Right lobe of liver (tissue), 6 donors: ENCODE measurements at regions not wholly inside any gene's neighbourhood (a gene's known extent, or its start where the extent isn't known, plus 50 kb on each side); places are given as distances from the start of the nearest gene placed in this dataset.
A peak's percentile ranks its signal among the peaks of the same experiment; 100 is the strongest.

Experiments
- ATAC-seq, 4 donors: fragments of 200-7000 bp; cut with Tn5 transposase; one replicate each; pipeline ENCODE4 v1.9.1; 2020; ENCODE audit warnings: mild to moderate bottlenecking in 4 of 4, moderate library complexity in 4 of 4
- DNase-seq, 3 donors: peaks; one replicate each; pipeline ENCODE4 v3.0.0-alpha.2; 2020
- H3K27ac ChIP-seq, 3 donors: fragments of 200-600 bp; one replicate each; pipeline ENCODE4 v1.8.0; 2022
- H3K27me3 ChIP-seq, 2 donors: fragments of 200-600 bp; one replicate each; pipeline ENCODE4 v1.8.0; 2022
- H3K36me3 ChIP-seq, 4 donors: fragments of 200-600 bp; sonication (generic) in 1 of 4; one replicate each; pipeline versions ENCODE4 v1.5.1 to v1.8.0; 2017 to 2022; ENCODE audit warnings: control low read depth in 1 of 4
- H3K4me1 ChIP-seq, 4 donors: fragments of 200-600 bp; sonication (generic) in 1 of 4; one replicate each; pipeline versions ENCODE4 v1.5.1 to v1.8.0; 2017 to 2022; ENCODE audit warnings: control low read depth in 1 of 4
- H3K4me3 ChIP-seq, 3 donors: fragments of 200-600 bp; one replicate each; pipeline ENCODE4 v1.8.0; 2022
- H3K9me3 ChIP-seq, 4 donors: fragments of 200-600 bp; sonication (generic) in 1 of 4; one replicate each; pipeline versions ENCODE4 v1.5.1 to v1.8.0; 2017 to 2022; ENCODE audit warnings: control low read depth in 1 of 4
- POLR2A ChIP-seq: fragments of 450-650 bp; IDR thresholded peaks from one replicate; pipeline ENCODE4 v1.6.1; 2017; ENCODE audit warnings: antibody characterized with exemption, mild to moderate bottlenecking
- WGBS: methylation state at CpG from one replicate; pipeline ENCODE4 v1.1.6; 2018; ENCODE audit warnings: low coverage, low lambda C conversion rate; ENCODE audit not compliant: insufficient coverage; ENCODE audit errors: missing lambda C conversion rate; 5-methylcytosine and 5-hydroxymethylcytosine counted together
- intact Hi-C, 2 donors: fragments of 100-400 bp; cut with DNase I; formaldehyde crosslinking; loops; one replicate each; pipeline versions ENCODE4 v1.11.2 to v1.14.1; 2022
- TF ChIP-seq, protein P1 (sequence below), 4 donors: fragments of 200-600 bp in 3 of 4; fragments of 450-650 bp in 1 of 4; IDR thresholded peaks; one replicate each; pipeline versions ENCODE4 v1.5.1 to v1.8.0; 2016 to 2022; ENCODE audit warnings: antibody characterized with exemption in 4 of 4, mild to moderate bottlenecking in 2 of 4
- donor health status: DM: no; HTN: yes; CAD: no.
- donor health status: DM: no; HTN: no; CAD: no.
- donor health status: DM: no; HTN: no; CAD: no.
- donor health status: DM: no; HTN: yes; CAD: no.
- donor health status: DM: no; HTN: yes; CAD: no.

DNA sequence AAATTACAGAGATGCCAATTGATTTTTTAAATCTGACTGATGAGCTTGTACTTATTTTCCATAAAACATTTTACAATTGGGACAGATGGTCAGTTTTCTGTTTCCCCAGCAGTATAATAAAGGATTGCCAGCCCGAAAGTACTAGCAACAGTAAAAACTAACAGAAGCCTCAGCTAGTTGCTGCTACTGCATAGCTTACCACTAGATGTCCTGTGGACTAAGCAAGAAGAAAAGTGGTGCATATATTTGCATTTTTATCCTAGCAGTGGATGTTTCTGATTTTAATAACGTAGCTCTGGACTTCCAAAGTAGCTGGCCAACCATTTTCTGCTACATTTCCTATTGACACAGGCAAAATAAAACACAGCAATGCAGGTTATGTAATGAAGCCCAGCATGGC lies 241.5 kb downstream of the BARHL2 start:
- Histone ChIP-seq H3K9me3 (no peaks in the 10 kb centered on the region), H3K27me3 (no peaks in the 10 kb centered on the region), H3K27ac (no peak overlapping the region), H3K4me3 (no peak overlapping the region), H3K4me1 (no peaks in the 10 kb centered on the region), H3K36me3 (no peaks in the 10 kb centered on the region)
- TF ChIP-seq, protein P1, sequence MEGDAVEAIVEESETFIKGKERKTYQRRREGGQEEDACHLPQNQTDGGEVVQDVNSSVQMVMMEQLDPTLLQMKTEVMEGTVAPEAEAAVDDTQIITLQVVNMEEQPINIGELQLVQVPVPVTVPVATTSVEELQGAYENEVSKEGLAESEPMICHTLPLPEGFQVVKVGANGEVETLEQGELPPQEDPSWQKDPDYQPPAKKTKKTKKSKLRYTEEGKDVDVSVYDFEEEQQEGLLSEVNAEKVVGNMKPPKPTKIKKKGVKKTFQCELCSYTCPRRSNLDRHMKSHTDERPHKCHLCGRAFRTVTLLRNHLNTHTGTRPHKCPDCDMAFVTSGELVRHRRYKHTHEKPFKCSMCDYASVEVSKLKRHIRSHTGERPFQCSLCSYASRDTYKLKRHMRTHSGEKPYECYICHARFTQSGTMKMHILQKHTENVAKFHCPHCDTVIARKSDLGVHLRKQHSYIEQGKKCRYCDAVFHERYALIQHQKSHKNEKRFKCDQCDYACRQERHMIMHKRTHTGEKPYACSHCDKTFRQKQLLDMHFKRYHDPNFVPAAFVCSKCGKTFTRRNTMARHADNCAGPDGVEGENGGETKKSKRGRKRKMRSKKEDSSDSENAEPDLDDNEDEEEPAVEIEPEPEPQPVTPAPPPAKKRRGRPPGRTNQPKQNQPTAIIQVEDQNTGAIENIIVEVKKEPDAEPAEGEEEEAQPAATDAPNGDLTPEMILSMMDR (IDR thresholded peaks at IDR 0.05): peak in 1 of 4 donors; percentile 11
- TF ChIP-seq POLR2A: no peak
- no peak for DNase-seq
- no peak for ATAC-seq
- intact Hi-C loops: no loop called here
- WGBS: 18% methylated on average over 2 of the region's 2 CpGs

GRCh38 chr1:90474731-90475130 lies 242.4 kb downstream of the BARHL2 start:
- TF ChIP-seq, protein P1 (IDR thresholded peaks at IDR 0.05): no peak
- TF ChIP-seq POLR2A: no peak
- Histone ChIP-seq H3K4me3 (no peak overlapping the region), H3K27me3 (no peaks in the 10 kb centered on the region), H3K4me1 (no peaks in the 10 kb centered on the region), H3K27ac (no peak overlapping the region), H3K36me3 (no peaks in the 10 kb centered on the region), H3K9me3 (no peaks in the 10 kb centered on the region)
- no peak for ATAC-seq
- no peak for DNase-seq
- 9% methylated on average over 1 of the region's 1 CpG for WGBS
- intact Hi-C loops: no loop called here

DNA sequence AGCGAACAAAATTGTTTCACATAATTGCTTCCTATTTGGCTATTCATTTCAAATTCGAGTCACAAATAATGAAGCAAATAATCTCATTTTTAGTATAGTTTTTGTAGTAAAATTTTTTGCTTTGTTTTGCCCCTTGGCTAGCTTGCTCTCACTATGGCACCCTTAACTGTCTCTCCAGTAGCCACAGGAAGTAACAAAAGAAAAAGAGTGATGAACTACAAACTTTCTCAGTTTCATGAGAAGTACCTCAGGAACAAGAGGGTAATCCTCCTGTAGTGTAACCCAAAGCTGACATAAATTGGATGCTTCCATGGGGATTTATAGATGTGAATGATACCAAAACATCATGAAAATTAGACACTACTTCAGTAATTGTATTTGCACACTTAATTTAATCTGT lies 242.9 kb downstream of the BARHL2 start:
- Histone ChIP-seq H3K9me3 (no peaks in the 10 kb centered on the region), H3K4me3 (no peak overlapping the region), H3K36me3 (no peaks in the 10 kb centered on the region), H3K27me3 (no peaks in the 10 kb centered on the region), H3K4me1 (no peaks in the 10 kb centered on the region), H3K27ac (no peak overlapping the region)
- DNase-seq: no peak
- 56% methylated on average over 2 of the region's 2 CpGs for WGBS
- TF ChIP-seq POLR2A: no peak
- TF ChIP-seq, protein P1 (IDR thresholded peaks at IDR 0.05): no peak
- no peak for ATAC-seq
- intact Hi-C loops: no loop called here

DNA sequence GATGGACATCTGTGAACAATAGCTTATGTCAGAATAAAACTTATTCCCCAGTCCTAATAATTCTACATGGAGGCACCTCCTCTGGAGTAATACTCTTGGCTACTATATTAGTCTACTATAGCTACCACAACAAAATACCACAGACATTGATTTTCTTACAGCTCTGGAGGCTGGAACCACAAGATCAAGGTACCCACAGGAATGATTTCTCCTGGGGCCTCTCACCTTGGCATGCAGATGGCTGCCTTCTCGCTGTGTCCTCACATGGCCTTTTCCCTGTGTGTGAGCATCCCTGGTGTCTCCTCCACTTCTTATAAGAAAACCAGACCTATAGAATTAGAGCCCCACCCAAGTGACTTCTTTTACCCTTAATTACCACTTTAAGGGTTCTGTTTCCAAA lies 244.3 kb downstream of the BARHL2 start:
- no peak overlapping the region for H3K4me3 ChIP-seq
- DNase-seq (no peak), ATAC-seq (no peak)
- no peaks in the 10 kb centered on the region for H3K9me3 ChIP-seq
- no peak overlapping the region for H3K27ac ChIP-seq
- intact Hi-C loops: no loop called here
- TF ChIP-seq, protein P1 (IDR thresholded peaks at IDR 0.05): no peak
- no peak for TF ChIP-seq POLR2A
- WGBS: 88% methylated on average over 1 of the region's 1 CpG
- no peaks in the 10 kb centered on the region for H3K27me3 ChIP-seq
- H3K36me3 ChIP-seq: no peaks in the 10 kb centered on the region
- H3K4me1 ChIP-seq: no peaks in the 10 kb centered on the region

DNA sequence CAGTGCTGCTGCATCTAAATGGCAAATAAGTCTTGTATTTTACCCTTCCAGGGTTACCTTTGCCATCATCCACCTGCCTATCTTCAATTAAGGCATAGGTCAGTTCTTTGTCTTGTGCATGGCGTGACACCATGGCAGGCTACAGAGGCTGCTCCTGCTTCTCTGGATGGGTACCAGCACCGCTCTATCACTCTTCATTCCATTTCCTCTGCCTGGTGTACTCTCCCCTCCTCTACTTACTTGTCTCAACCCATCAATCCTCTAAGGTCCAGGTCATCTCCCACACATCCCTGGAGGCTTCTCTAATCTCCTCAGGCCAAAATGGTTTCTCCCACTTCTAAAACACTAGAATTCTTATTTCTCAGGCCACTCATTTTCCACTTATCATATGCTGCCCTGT lies 257.5 kb downstream of the BARHL2 start:
- no peak overlapping the region for H3K4me3 ChIP-seq
- DNase-seq (no peak), ATAC-seq (no peak)
- peaks cover 0 to 5% of the 10 kb centered on the region in 2 donors for H3K27me3 ChIP-seq
- WGBS: 76% methylated on average over 2 of the region's 2 CpGs
- TF ChIP-seq, protein P1 (IDR thresholded peaks at IDR 0.05): no peak
- no peak for TF ChIP-seq POLR2A
- H3K27ac ChIP-seq: no peak overlapping the region
- H3K36me3 ChIP-seq: no peaks in the 10 kb centered on the region
- H3K4me1 ChIP-seq: no peaks in the 10 kb centered on the region
- H3K9me3 ChIP-seq: no peaks in the 10 kb centered on the region
- intact Hi-C loops: no loop called here
